Fibroblast of lung (primary cell): ENCODE measurements at regions not wholly inside any gene's neighbourhood (a gene's known extent, or its start where the extent isn't known, plus 50 kb on each side); places are given as distances from the start of the nearest gene placed in this dataset.

ENCODE experiments used
- EZH2 ChIP-seq: IDR thresholded peaks from 2 replicates; pipeline ENCODE4 v1.5.1; 2012; ENCODE audit warnings: low read length, control low read depth, mild to moderate bottlenecking; ENCODE audit errors: missing control alignments
- TF ChIP-seq, protein P1 (sequence below), 2 donors: IDR thresholded peaks in 1 of 2; conservative IDR thresholded peaks in 1 of 2; 1 replicate in 1 of 2; 2 replicates in 1 of 2; pipeline ENCODE4 v1.5.1; 2011 to 2012; ENCODE audit warnings: low read length in 2 of 2, control low read depth in 1 of 2, inconsistent platforms in 1 of 2, low read depth in 1 of 2, mild to moderate bottlenecking in 1 of 2

GRCh38 chr9:119601632-119602031 is 232.4 kb upstream of the BRINP1 start:
- TF ChIP-seq, protein P1, sequence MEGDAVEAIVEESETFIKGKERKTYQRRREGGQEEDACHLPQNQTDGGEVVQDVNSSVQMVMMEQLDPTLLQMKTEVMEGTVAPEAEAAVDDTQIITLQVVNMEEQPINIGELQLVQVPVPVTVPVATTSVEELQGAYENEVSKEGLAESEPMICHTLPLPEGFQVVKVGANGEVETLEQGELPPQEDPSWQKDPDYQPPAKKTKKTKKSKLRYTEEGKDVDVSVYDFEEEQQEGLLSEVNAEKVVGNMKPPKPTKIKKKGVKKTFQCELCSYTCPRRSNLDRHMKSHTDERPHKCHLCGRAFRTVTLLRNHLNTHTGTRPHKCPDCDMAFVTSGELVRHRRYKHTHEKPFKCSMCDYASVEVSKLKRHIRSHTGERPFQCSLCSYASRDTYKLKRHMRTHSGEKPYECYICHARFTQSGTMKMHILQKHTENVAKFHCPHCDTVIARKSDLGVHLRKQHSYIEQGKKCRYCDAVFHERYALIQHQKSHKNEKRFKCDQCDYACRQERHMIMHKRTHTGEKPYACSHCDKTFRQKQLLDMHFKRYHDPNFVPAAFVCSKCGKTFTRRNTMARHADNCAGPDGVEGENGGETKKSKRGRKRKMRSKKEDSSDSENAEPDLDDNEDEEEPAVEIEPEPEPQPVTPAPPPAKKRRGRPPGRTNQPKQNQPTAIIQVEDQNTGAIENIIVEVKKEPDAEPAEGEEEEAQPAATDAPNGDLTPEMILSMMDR (conservative IDR thresholded peaks at IDR 0.05 in 1 of 2, IDR thresholded peaks at IDR 0.05 in 1 of 2; ENCODE audit: low read depth in 1 of 2, low read length in 2 of 2) = no peak
- no peak for TF ChIP-seq EZH2
